VCaP (cell line): ENCODE measurements at regions not wholly inside any gene's neighbourhood (a gene's known extent, or its start where the extent isn't known, plus 50 kb on each side); places are given as distances from the start of the nearest gene placed in this dataset.

Experiments used
- H3K27ac ChIP-seq: fragments of 450-650 bp; 2 replicates; pipeline ENCODE4 v1.5.1; 2017
- TF ChIP-seq, protein P1 (sequence below): fragments of 450-650 bp; conservative IDR thresholded peaks from 2 replicates; pipeline ENCODE4 v1.5.1; 2017; ENCODE audit warnings: mild to moderate bottlenecking, moderate library complexity

- TF ChIP-seq, protein P1, sequence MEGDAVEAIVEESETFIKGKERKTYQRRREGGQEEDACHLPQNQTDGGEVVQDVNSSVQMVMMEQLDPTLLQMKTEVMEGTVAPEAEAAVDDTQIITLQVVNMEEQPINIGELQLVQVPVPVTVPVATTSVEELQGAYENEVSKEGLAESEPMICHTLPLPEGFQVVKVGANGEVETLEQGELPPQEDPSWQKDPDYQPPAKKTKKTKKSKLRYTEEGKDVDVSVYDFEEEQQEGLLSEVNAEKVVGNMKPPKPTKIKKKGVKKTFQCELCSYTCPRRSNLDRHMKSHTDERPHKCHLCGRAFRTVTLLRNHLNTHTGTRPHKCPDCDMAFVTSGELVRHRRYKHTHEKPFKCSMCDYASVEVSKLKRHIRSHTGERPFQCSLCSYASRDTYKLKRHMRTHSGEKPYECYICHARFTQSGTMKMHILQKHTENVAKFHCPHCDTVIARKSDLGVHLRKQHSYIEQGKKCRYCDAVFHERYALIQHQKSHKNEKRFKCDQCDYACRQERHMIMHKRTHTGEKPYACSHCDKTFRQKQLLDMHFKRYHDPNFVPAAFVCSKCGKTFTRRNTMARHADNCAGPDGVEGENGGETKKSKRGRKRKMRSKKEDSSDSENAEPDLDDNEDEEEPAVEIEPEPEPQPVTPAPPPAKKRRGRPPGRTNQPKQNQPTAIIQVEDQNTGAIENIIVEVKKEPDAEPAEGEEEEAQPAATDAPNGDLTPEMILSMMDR = no peak
- no peak overlapping the region for H3K27ac ChIP-seq
These were observed 90.3 kb downstream of the MRPL36 start for GRCh38 chr5:1709171-1709803.

DNA sequence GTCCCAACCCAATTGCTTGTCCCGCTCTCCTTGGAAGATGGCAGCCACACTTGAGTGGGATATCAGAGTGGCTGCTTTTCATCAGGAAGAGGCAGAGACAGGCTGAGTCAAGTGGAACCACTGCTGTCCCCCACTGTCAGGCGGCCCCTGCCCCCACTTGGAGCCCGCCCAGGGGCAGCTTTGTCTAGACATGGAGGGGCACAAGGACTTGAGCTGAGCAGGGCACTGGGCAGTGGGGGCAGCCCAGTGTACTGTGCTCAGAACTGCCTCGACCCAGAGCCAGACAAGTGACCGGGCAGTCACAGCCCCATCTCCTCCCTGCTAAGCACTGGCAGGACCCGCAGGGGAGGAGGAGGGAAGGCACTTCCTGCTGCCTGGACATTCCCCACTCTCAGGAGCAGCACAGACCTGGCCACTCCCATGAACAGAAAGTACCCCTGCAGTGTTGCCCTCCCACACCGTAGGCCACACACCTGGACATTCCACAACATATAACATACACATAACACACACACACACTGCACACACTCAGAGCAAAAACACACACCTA is 91.0 kb downstream of the MRPL36 start:
- no peak overlapping the region for H3K27ac ChIP-seq
- TF ChIP-seq, protein P1 = no peak

DNA sequence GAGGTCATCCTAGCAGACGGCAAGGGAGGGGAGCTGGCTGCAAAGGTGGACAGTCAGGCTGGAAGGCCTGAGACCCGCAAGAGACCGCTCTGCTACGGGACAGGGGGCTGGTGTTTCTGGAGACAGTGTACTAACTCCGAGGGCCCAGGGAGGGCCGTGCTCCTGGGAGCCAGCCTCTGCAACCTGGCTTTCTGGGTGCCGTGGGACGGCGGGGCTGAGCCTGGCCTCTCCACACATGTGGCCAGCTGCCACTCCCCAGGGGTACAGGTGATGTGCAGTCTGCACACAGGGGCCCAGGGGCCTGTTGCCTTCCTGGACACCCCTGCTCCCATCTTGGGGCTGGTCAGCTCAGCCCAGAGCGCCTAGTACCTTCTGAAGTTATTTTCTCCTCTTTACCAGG is 92.2 kb downstream of the MRPL36 start:
- H3K27ac ChIP-seq = no peak overlapping the region
- TF ChIP-seq, protein P1 = no peak

DNA sequence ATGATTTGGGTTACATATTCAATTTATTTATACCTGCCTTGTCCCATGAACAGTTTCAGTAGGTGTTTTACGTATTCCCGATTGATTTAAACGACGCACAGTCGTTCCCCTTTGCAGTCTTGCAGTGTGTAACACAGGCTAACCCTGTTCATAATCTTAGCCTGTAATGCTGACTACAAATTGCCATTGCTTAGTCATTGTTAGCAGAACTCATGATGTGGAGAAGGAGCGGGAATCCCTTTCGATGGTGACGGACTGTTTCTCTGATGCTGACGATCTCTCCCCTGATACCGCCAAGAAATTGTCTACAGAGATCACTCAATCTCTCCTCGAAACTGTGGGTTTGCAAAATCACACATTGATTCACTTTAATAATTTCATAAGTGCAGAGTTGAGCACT is 93.2 kb downstream of the MRPL36 start:
- H3K27ac ChIP-seq = no peak overlapping the region

DNA sequence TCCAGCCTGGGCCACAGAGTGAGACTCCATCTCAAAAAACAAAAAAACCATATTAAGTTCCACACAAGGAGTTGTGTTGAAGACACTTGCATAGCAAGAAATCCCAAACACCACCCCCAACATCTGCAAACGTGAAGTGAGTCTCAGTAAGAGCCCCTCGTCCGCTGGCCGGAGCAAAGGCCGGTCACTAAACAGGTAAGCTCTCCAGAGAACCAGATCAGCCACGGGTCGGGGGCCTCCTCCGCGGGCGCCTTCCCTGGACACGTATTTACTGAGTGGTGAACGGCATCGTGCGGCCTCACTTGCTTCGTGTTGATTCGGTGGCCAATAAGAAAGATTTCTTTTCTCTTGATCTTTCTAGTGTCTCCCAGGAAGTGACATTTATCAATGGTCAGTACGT is 93.6 kb downstream of the MRPL36 start:
- H3K27ac ChIP-seq = no peak overlapping the region
- TF ChIP-seq, protein P1 = no peak

More for the DNA sequence above, 93.2 kb downstream of the MRPL36 start:
- TF ChIP-seq, protein P1 = no peak

- no peak overlapping the region for H3K27ac ChIP-seq
- TF ChIP-seq, protein P1 = no peak
These were observed 95.0 kb downstream of the MRPL36 start for GRCh38 chr5:1704676-1705075.

GRCh38 chr5:1704266-1704665 is 95.4 kb downstream of the MRPL36 start:
- TF ChIP-seq, protein P1 = no peak
- H3K27ac ChIP-seq = no peak overlapping the region
